Frontal cortex (tissue), 3 donors: ENCODE measurements at regions not wholly inside any gene's neighbourhood (a gene's known extent, or its start where the extent isn't known, plus 50 kb on each side); places are given as distances from the start of the nearest gene placed in this dataset.
A peak's percentile ranks its signal among the peaks of the same experiment; 100 is the strongest.
"Not testable (repeated sequence)": the region's sequence is repeated elsewhere in the genome, so short reads cannot be mapped to it uniquely, and the experiment has no call there.

Experiments
- DNase-seq, 2 donors: peaks; one replicate each; pipeline ENCODE4 v3.0.0; 2012; ENCODE audit warnings: low spot score in 2 of 2
- FAIRE-seq: peaks from 2 replicates; lab custom pipeline; 2012; peaks lifted over from hg19 to GRCh38; lab: Jason Lieb, UNC
- donor health status: control.
- donor health status: control.
- donor health status: control.

DNA sequence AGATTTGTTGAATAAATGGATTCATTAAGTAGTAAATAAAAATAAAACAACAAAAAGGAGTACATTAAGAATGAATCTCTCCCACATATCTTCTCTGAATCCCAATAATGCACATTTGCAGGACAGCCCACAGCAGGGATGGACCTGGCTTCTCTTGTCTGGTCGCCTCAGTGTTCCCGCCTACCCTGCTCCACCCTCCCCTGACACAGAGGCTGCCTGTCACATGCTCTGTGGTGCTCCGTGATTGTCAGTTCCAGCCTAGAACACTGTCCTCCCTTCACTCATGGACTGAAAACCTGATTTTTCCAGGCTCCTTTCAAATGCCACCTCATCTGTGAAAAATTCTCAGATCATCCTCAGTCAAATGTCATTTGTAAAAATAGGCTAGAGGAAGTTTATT lies 94.5 kb upstream of the GPR12 start:
- DNase-seq (peak in 1 of 2 donors; percentile 44), FAIRE-seq (no peak)

DNA sequence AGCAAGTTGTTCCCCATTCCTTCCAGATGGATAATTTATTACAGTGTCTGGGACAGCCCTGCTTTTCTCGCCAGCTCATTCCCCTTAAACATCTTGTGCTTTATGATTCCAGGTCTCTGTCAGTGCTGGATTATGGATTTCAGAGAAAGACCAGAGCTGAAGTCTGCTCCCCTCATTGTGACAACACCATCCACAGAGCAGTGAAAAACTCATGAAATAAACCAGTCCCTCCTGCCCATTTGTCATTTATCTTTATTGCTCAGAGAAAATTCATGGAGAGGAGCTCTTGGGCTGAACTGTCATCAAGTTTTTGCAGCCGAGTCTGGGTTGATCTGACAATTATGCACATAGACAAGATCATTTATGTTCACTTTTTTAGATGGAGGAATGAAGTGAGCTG lies 92.7 kb upstream of the GPR12 start:
- FAIRE-seq (no peak), DNase-seq (no peak)

- FAIRE-seq = no peak
- DNase-seq = no peak
These were observed 86.7 kb upstream of the GPR12 start for GRCh38 chr13:26847281-26847680.

- not testable (repeated sequence) for DNase-seq
- peak; percentile 57 for FAIRE-seq
These were observed 84.5 kb upstream of the GPR12 start for GRCh38 chr13:26845063-26845462.

GRCh38 chr13:26839682-26840081 lies 79.1 kb upstream of the GPR12 start:
- DNase-seq (no peak), FAIRE-seq (no peak)

GRCh38 chr13:26838821-26839220 lies 78.2 kb upstream of the GPR12 start:
- FAIRE-seq (no peak), DNase-seq (no peak)

DNA sequence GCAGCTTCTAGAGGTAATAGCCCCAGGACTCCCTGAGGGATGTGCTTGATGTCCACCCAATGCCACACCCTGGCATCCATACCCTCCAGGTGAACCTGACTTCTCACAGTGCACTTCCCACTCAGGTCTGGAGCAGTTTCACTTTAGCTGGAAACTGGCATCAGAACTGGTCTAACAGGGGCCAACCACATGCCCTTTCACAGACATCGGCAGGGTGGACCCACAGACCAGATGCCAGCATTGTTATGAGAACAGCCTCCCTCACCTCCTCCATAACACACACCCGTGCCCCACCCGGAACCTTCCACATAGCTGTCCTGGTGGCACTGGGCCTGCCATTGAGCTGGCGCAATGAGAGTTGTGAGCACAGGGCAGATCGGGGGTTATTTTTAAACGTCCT lies 77.4 kb upstream of the GPR12 start:
- DNase-seq = no peak
- no peak for FAIRE-seq

- no peak for DNase-seq
- no peak for FAIRE-seq
These were observed 76.5 kb upstream of the GPR12 start for GRCh38 chr13:26837102-26837501.

DNA sequence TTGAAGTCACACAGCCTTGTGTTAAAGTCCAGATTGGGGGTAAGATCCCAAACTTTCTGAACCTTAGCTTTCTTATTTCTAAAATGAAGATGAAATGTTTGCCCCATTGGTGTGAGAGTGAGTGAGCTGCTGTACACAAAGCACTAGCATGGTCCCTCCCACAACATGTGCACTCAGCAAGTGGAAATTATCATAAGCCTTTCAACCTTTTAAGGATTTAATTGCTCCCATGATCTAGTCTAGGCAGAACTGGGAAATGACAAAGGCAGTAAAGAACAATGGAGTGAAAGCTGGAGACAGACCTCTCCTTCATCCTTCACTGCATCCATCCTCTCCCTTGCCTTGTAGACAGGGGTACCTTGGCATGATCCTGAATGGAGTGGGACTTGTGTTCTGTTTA lies 76.0 kb upstream of the GPR12 start:
- no peak for DNase-seq
- FAIRE-seq = no peak

DNA sequence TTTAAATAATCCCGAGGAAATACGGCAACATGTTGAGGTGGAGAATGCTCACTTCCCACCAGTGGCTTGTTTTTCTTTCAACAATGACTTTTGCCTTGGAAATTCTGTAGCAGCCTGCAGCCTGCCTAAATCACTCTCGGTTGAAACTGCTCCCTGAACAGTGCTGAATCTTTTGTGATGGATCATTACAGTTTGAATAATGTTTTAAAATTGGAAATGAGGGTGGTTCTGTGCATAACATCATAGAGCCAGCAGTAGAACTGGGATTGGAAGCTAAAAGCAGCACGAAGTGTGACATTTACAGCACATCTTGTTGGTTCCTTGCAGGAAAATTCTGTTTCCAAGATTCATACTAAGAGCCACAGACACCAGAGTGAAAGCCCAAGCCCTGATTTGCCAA lies 74.1 kb upstream of the GPR12 start:
- FAIRE-seq = no peak
- no peak for DNase-seq

DNA sequence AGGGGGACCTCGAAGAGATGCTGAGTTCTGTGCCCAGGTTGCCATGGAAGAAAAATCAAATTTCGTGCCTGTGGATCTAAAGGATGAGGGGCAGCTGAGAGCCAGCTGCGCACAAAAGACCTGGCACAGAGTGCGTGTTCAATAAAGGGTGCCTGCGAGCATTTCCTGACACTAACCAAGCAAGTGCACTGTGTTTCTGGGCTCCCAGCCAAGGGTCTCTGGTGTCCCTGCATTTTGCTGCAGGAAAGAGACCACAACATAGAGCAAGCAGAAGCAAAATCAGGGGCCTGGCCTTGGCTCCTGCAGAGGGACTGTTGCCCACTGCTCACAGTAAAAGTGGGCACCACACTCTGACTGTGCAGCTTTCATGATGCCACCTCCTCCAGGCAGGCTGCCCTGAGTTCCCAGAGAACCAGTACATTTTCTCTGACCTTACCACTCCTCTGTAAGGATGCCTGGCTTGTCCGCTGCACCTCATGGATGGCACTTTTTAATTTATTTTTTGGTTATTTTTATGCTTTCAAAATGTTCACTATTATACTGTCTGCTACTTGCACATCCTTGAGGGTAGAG lies 70.8 kb upstream of the GPR12 start:
- DNase-seq (no peak), FAIRE-seq (no peak)

DNA sequence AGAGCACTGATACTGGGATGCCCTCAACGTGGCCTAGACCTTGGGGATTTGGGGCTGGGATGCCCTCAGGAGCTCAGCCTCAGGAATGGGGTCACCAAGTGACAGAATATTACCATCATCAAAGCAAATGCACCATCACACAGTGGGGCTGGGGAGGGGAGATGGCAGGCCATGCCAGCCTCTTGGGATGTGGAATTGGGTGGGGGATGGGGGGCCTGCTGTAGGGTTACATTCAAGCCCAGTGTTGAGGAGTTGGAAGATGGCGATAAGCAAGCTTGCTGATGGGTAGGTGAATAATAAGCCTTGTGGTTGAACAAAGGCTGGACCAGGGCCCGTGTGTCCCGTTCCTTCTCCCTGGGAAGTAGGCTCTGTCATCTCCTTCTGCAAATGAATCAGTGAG lies 69.1 kb upstream of the GPR12 start:
- DNase-seq = no peak
- FAIRE-seq = no peak

DNA sequence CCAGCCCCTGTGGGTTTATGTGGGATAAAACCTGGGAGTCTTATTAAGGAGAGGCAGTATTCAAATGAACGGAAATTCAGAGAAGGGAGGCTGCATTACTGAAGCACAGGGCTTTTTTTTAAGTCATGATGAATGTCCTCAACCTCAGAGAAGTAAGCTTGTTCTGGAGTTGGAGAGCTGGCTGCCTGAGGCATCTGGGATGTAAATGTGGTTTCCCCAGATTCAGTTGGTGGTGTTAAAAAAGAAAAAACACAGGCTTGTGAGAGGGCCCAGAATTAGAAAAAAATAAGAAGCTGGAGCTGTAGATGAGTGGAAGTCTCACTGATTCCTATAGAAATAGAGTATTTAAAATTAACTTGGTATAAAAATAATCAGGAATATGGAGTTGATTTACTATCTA lies 64.0 kb upstream of the GPR12 start:
- FAIRE-seq (no peak), DNase-seq (no peak)

GRCh38 chr13:26822146-26822545 lies 61.6 kb upstream of the GPR12 start:
- no peak for FAIRE-seq
- no peak for DNase-seq

GRCh38 chr13:26821672-26822071 lies 61.1 kb upstream of the GPR12 start:
- FAIRE-seq = no peak
- no peak for DNase-seq

DNA sequence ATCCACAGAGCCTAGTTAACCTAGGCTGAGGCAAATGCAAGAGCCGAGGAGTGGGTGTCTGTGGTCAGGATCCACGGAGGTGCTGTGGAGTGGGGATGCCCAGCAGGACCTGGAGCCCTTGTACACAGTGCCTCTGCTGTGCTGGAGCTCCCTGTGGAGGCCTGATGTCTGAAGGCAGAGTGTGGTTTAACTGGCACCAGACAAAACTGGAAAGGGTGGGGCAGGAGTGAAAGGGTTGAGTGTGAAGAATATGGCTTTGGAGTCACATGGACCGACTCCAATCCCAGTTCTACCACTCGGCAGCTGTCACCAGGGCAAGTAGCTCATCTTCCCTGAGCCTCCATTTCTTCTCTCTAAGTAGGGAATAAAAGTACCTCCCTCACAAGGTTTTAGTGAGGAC lies 60.3 kb upstream of the GPR12 start:
- DNase-seq = no peak

DNA sequence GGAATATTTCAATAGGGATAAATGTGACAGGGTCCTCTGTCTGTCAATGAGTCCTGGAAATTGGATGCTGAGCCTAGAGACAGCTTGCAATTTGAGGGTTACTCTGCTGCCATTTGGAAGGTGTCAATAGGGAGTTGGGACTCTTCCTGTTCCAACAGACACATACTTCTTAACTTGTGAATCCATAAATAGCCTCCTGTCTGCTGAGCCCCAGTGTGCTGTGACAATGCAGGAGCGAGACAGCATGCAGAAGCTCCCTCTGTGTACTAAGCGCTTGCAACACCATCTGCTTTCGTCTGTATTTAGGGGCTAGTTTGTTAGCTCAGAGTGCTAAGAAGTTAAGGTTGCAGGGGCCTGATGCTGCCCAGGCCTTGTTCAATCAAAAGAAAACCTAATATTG lies 58.5 kb upstream of the GPR12 start:
- FAIRE-seq (no peak), DNase-seq (no peak)

More for the DNA sequence above, 60.3 kb upstream of the GPR12 start:
- no peak for FAIRE-seq

GRCh38 chr13:26816881-26817280 lies 56.3 kb upstream of the GPR12 start:
- FAIRE-seq (no peak), DNase-seq (no peak)

- DNase-seq = no peak
- FAIRE-seq = no peak
These were observed 53.4 kb upstream of the GPR12 start for GRCh38 chr13:26813980-26814348.

DNA sequence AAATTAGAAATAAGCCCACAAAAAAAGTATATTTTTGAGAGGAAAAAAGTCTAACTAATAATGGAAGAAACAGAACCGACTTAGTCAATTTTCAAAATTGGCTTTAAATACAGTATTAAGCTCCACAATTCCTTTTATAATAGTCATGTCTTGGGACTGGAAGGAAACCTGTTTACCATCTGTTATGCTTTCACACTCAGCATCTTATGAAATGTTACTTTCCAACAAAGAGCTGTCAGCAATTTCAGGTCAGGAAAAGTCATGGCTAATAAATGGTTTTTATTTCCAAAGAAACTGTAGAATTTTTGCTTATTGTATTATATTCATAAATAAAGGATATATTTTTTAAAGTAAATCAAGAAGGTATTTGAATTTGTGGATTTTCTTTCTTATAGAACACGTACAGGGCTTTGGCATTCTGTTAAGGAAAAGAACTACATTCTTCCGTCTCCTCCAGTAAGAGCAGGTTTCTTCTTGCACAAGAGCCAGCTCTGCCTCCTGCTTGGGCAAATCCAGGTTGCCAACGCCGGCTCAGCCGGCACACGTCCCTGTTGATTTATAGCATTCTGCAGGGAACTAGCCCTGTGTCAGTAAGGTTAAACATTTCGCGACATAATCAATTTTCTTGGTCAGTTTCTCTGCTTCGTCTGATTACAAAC lies 52.9 kb upstream of the GPR12 start:
- DNase-seq = no peak

DNA sequence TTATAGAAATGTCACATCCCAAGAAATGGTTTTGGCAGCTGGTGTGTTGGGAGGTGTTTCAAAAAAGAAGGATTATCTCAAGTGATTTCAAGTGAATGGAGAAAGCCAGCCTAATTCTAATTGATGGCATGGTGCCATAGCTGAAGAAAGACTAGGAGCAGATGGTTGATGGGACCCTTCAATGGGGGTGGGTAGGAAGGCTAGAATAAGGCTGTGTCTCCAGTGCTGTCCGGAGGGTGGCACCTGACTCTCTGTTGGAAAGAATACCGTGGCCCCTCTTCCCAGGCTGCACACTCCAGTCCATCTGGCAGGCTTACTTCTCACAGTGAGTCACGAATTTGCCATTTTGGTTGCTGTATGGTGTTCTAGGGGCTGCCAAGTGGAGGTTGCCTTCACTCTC lies 51.0 kb upstream of the GPR12 start:
- DNase-seq (no peak), FAIRE-seq (no peak)

More for the DNA sequence above, 52.9 kb upstream of the GPR12 start:
- FAIRE-seq = no peak
